SK-N-SH (cell line): ENCODE measurements at regions not wholly inside any gene's neighbourhood (a gene's known extent, or its start where the extent isn't known, plus 50 kb on each side); places are given as distances from the start of the nearest gene placed in this dataset.

ENCODE experiments used
- CTCF ChIP-seq: fragments of 200-600 bp; sonication (generic); IDR thresholded peaks from 2 replicates; pipeline ENCODE4 v1.6.1; 2017; ENCODE audit warnings: antibody characterized with exemption, mild to moderate bottlenecking, moderate library complexity
- EP300 ChIP-seq, 2 experiments: IDR thresholded peaks; 2 replicates each; pipeline versions ENCODE4 v1.4.0 to v1.6.1; 2012; ENCODE audit warnings: borderline replicate concordance in 1 of 2, low read depth in 1 of 2, low read length in 1 of 2
- EZH2phosphoT487 ChIP-seq: fragments of 200-600 bp; sonication (generic); IDR thresholded peaks from 2 replicates; pipeline ENCODE4 v1.6.1; 2017; ENCODE audit warnings: low read depth, mixed run types, mild to moderate bottlenecking, antibody characterized with exemption, moderate library complexity, borderline replicate concordance
- FOXM1 ChIP-seq: IDR thresholded peaks from 2 replicates; pipeline ENCODE4 v1.4.0; 2012; ENCODE audit warnings: low read depth, mild to moderate bottlenecking
- GABPA ChIP-seq: IDR thresholded peaks from 2 replicates; pipeline ENCODE4 v1.4.0; 2012; ENCODE audit warnings: low read depth, mild to moderate bottlenecking
- MAX ChIP-seq: IDR thresholded peaks from 2 replicates; pipeline ENCODE4 v1.4.0; 2012; ENCODE audit warnings: low read depth
- POLR2AphosphoS5 ChIP-seq: IDR thresholded peaks from 2 replicates; pipeline ENCODE4 v1.6.1; 2012; ENCODE audit warnings: low read depth, low read length
- RAD21 ChIP-seq: IDR thresholded peaks from 2 replicates; pipeline ENCODE4 v1.6.1; 2012; ENCODE audit warnings: mild to moderate bottlenecking, low read length
- RCOR1 ChIP-seq: fragments of 150-350 bp; IDR thresholded peaks from 2 replicates; pipeline ENCODE4 v1.6.1; 2017; ENCODE audit warnings: antibody characterized with exemption, low read length
- SIN3A ChIP-seq: IDR thresholded peaks from 2 replicates; pipeline ENCODE4 v1.6.1; 2012; ENCODE audit warnings: low read depth, mild to moderate bottlenecking, low read length, moderate library complexity, borderline replicate concordance
- TEAD4 ChIP-seq: IDR thresholded peaks from 2 replicates; pipeline ENCODE4 v1.4.0; 2012; ENCODE audit warnings: mild to moderate bottlenecking, borderline replicate concordance; ENCODE audit not compliant: insufficient read depth
- USF1 ChIP-seq: IDR thresholded peaks from 2 replicates; pipeline ENCODE4 v1.4.0; 2012; ENCODE audit warnings: low read depth, borderline replicate concordance

- TF ChIP-seq CTCF (no peak), RAD21 (no peak), POLR2AphosphoS5 (no peak), EP300 (IDR thresholded peaks at IDR 0.05; ENCODE audit: borderline replicate concordance in 1 of 2, low read depth in 1 of 2, low read length in 1 of 2) (no peak), TEAD4 (no peak), EZH2phosphoT487 (no peak), SIN3A (no peak), RCOR1 (no peak), MAX (no peak), GABPA (no peak), USF1 (no peak), FOXM1 (no peak)
These were observed 78.6 kb upstream of the NEURL1B start for GRCh38 chr5:172562443-172562842.
